ENCODE measurements at regions not wholly inside any gene's neighbourhood (a gene's known extent, or its start where the extent isn't known, plus 50 kb on each side); places are given as distances from the start of the nearest gene placed in this dataset.

- TF ChIP-seq CTCF (IDR thresholded peaks at IDR 0.05; ENCODE audit: extremely low read depth in 1 of 2, insufficient read depth in 1 of 2, low read depth in 1 of 2, low read length in 2 of 2) (no peak), POLR2A (IDR thresholded peaks at IDR 0.05; ENCODE audit: low read depth, low read length) (no peak), EZH2 (IDR thresholded peaks at IDR 0.05; ENCODE audit: borderline replicate concordance, low read depth, low read length, severe bottlenecking) (no peak), MAX (IDR thresholded peaks at IDR 0.05; ENCODE audit: insufficient read depth, insufficient read length) (no peak)
Observed at GRCh38 chr21:43321611-43322010, 105.3 kb downstream of the SIK1 start.
